NCI-H524 (cell line): ENCODE measurements at regions not wholly inside any gene's neighbourhood (a gene's known extent, or its start where the extent isn't known, plus 50 kb on each side); places are given as distances from the start of the nearest gene placed in this dataset.
A peak's percentile ranks its signal among the peaks of the same experiment; 100 is the strongest.
"Not testable (repeated sequence)": the region's sequence is repeated elsewhere in the genome, so short reads cannot be mapped to it uniquely, and the experiment has no call there.

ENCODE experiments used
- DNase-seq, 2 experiments: peaks; one replicate each; lab custom pipeline; 2025; lab: John Stamatoyannopoulos, UW

- no peak for DNase-seq
Measured at GRCh38 chr1:73842436-73842835, 355.5 kb downstream of the LRRIQ3 start.

- peak in 1 of 2 experiments; percentile 2 for DNase-seq
Measured at GRCh38 chr1:73839922-73840321, 358.1 kb downstream of the LRRIQ3 start.

DNA sequence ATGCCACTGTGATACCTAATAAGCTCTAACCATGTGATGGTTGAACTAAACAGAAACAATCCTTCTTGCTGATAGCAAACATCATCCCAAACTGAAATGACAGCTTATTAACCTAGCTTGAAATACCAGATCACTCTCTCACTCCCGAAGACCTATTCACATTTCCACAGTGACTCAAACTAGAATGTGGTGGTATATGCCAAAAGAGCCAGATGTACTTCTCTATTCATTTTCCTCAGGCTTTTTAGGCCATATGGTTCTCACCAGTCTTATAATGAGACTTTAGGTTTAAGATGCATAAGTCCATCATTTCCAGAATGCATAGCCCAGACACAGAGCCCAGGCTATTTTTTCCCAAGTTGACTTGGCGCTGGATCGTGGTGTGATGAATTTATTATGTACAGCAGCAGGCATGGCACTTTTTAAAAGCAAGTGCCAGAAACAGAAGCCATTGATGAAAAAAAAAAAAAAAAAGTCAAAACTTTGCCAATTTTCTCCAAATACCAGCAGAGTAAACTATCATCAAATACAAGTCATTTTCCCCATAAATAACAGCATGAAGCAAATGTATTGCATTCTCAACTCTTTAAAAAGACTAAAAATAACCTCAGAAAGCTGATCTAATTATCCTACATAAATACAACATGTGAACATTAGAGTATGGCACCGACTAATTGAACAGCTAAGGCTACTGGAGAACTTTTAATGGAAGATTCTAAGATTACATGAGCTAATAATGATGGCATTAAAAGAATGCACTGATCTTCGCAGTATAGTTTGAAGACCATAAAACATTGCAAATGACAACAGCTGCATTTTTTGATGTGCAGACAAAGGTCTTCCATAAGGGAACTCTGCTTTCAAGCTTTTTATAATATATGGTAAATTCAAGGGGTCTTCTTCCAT is 365.4 kb downstream of the LRRIQ3 start:
- DNase-seq: peak in 1 of 2 experiments; percentile 6

DNA sequence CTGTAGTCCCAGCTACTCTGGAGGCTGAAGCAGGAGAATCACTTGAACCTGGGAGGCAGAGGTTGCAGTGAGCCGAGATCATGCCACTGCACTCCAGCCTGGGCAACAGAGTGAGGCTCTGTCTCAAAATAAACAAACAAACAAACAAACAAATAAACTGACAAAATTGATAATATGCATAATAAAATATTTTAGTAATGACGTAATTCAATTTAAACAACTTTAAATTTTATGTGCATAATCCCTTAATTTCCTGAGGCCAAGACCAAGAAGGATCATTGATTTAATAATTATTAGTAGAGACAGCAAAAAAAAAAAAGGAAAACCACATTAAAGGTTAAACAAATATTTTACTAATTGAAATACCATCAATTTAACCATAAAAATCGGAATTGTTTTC is 370.7 kb downstream of the LRRIQ3 start:
- not testable (repeated sequence) for DNase-seq

DNA sequence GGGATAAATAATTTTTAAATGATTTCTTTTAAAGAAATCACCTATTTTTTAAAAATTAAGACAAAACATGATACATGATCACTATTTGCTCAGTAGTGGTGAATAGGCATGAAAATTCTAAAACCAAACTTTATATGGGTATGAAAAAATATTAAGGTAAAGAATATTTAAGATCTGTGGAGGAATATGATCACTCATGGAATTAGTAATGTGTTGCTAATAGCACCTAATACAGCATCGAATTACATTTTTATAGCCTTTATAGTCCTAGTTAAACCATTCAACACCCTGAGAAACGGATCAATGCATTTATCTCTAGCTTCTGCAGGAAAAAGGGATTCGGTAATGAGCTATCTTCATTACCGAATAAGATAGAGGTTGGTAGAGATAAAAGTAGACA is 373.9 kb downstream of the LRRIQ3 start:
- DNase-seq: no peak

- DNase-seq: no peak
Measured at GRCh38 chr1:73821520-73821919, 376.5 kb downstream of the LRRIQ3 start.

DNA sequence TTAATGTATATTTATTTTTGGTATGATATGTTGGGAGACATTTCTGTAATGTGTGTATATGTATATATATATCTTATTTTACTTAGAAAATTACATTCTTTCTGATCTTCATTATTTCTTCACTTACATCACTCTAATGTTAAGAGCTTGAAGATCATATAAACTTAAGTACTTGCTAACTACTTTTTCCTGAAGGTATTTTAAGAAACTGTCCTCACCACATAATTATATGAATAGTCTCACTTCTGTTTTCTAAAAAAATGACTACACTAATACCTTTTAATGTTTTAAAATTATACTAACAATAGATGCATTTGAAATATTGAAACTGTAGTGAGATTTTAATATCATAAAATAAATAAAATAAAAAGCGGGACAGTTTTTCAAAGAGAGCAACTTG is 377.1 kb downstream of the LRRIQ3 start:
- DNase-seq: no peak

DNA sequence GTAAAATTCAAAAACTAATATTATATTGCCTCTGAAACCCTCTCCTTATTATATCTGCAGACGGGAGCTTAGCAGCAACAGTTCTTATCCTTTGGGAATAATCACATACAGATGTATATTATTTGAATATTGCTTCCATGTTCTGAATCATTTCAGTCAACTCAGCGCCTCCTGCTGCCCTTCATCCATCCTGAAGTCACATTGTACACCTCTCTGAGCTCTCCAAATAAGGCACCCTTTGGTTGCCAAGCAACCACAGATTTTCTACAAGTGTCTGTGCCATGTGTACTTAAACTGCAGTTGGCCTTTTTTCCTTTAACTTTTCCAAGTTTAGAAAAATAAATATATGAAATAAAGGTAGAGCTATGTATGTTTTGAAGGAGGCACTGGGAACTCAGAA is 384.3 kb downstream of the LRRIQ3 start:
- peak; percentile 71 to 87 for DNase-seq

GRCh38 chr1:73813236-73813635 is 384.7 kb downstream of the LRRIQ3 start:
- DNase-seq: peak in 1 of 2 experiments; percentile 54

DNA sequence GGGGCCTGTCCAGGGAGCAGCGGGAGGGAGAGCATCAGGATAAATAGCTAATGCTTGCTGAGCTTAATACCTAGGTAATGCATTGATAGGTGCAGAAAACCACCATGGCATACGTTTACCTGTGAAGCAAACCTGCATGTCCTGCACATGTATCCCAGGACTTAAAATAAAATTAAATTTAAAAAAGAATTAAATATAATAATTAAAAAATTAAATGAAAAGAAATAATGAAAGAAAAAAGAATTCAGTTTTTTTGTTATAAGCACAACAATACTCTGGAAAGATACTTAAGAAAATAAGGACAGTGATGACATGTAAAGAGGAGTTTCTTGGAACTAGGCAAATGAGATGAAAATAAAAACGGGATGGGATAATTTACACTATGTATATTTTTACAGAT is 386.2 kb downstream of the LRRIQ3 start:
- DNase-seq: peak in 1 of 2 experiments; percentile 21

DNA sequence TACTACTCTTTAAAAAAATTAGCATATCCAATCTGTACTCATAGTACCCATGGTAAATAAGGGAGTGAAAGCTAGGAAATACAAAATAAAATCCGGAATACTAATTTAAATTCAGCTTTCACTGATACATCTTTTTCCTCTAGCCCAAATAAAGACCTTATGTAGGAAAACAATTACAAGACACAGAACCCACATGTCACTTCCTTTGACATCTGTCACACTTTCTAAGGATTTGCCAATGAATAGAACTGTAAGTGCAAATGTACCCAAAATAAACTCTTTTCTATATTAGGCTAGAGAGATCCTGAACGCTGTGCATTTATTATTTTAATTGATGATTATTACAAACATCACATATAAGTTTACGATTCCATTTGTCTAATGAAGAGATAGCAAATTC is 393.0 kb downstream of the LRRIQ3 start:
- DNase-seq: peak in 1 of 2 experiments; percentile 6

DNA sequence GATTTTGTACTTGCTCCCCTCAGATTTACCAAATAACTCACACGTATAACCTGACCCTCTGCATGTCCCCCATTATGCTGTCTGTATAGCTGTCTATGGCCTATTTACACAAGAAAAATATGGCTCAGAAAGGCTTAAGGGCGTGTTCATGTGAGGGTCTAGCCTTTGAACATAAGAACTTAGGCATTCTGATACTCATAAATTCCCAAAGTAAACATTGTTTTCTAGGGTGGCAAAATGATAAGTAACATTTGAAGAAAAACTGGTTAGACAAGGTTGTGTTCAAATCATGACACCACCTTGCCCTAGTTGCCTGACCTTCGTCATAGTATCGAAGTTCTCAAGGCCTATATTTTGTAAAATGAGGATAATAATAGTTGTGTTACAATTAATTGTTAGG is 394.6 kb downstream of the LRRIQ3 start:
- no peak for DNase-seq

DNA sequence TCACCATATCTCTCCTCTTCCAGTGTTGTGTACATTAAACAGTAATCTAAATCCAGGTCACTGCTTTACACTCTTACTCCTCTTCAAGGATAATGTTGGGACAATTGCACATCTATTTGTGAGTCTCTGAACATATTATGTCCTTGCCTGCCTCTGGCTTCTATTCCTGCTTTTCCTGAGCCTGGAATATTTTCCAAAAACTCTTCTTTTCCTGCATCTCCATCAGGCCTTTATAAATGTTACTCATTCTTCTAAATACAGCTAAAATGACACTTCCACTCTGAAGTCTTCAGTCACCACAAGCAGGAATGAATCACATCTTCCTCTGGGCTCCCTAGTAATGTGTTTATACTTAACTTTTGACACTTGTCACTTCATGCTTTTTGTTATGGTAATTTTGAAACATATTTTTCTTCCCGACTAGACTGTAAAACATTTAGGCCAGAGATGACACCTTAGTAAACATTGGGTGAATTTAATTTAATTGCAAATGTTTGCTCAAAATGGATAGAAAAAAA is 396.0 kb downstream of the LRRIQ3 start:
- DNase-seq: no peak

- no peak for DNase-seq
Measured at GRCh38 chr1:73800376-73800775, 397.6 kb downstream of the LRRIQ3 start.

GRCh38 chr1:73789965-73790364 is 408.0 kb downstream of the LRRIQ3 start:
- DNase-seq: no peak

DNA sequence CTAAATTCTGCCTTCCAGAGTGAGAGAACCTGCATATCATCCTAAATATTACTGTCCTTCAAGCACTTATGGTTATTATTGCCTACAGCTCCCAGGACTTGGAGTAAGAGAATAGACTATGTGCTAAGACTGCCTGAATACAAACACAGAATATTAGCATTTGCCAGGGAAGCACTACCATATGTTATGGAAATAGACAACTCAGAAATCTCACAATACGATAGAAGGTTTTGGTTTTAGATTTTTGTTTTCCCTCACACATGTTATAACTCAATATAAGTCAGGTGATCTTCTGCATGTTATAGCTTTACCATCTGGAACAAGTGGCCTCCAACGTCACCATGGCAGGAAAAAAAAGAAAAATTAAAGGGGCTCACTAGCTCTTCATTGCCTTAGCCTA is 413.9 kb downstream of the LRRIQ3 start:
- DNase-seq: no peak

DNA sequence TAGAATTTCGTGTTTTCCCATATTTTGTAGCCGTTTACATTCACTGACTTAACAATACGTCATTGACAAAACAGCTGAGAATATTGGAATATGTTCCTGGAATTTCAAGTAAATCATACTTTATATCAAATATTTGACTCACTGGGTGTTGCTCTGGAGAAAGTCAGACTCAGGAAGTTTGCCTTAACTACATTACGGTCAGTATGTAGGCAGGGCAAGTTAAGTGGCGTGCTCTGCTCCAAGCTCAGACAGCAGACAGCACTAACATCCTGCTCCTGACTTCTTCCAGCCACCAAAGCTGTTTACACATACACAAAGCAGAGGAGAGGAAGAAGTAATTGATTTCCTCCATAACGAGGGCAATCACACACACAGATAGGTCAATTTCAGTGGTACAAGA is 414.6 kb downstream of the LRRIQ3 start:
- no peak for DNase-seq

DNA sequence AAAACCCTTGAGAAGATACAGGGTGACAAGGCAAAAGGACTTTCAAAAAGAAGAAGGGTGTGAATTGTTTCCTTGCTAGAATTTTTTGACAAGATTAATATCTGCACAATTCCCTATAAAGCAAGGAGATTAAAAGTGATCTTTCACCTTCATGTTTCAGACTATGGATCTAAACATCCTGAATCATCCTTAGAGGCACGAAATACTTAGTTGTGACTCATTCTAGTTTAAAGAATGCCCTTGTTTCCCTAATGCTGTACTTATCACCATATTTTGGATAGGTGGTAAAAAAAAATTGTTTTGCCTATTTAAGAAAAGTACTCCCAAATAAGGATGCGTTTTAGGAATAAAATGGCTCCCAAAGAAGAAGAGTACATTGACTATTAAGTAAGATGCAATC is 415.1 kb downstream of the LRRIQ3 start:
- no peak for DNase-seq

DNA sequence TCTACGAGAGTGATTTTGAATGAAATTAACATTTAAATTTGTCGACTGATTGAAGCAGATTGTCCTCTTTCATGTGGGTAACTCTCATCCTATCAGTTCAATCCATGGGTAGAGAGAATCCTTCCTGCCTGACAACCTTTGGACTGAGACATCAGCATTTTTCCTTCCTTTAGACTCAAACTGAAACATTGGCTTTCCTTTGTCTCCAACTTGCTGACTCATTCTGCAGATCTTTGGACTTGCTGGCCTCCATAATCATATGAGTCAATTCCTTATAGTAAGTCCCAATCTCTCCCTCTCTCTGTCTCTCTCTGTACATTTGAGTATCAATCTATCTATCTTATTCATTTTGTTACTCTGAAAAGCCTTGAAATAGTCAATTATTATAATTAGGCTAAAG is 416.7 kb downstream of the LRRIQ3 start:
- no peak for DNase-seq

DNA sequence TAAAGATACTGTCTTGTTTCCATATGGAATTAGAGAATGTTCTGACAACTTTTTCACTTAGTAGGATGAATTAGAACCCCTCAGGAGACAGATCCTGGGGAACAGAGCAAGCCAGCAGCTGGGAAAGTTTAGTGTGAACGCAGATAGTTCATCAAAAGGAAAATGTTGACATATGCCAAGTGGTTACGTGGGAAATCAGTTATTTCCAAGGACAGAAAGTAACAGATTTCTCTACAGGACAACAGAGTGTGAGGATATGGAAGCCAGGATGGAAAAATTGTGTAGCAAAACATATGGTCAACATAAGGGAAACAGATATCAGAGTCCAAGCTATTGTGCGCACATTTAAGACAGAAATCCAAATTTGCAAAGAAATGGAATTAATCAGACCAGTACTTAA is 419.5 kb downstream of the LRRIQ3 start:
- no peak for DNase-seq

GRCh38 chr1:73775896-73776295 is 422.1 kb downstream of the LRRIQ3 start:
- no peak for DNase-seq

DNA sequence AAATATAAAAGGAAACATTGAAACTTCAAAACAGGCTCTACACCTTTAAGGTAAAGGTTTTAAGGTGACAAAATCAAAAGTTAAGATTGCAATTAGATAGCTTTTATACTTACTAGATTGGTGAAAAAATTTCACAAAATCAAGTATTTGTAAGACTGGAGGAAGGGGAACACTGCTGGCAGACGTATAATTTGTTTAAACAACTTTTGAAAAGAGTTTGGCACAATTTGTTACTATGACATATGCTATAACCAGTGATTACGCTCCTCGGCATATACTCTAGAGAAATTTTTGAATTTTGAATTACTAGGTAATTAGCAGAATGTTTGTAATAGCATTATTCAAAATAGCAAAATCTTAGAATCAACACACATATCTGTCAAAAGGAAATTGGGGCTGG is 425.0 kb downstream of the LRRIQ3 start:
- DNase-seq: no peak

GRCh38 chr1:73771396-73771795 is 426.6 kb downstream of the LRRIQ3 start:
- DNase-seq: no peak
